LNCaP clone FGC (cell line): ENCODE measurements at regions not wholly inside any gene's neighbourhood (a gene's known extent, or its start where the extent isn't known, plus 50 kb on each side); places are given as distances from the start of the nearest gene placed in this dataset.

Experiments used
- DNase-seq: peaks from one replicate; pipeline ENCODE4 v3.0.0-alpha.2; 2011; ENCODE audit warnings: low read depth
- H3K4me3 ChIP-seq: 2 replicates; pipeline ENCODE4 v1.5.1; 2011; ENCODE audit warnings: mild to moderate bottlenecking, low read depth, low read length, control low read depth
- TF ChIP-seq, protein P1 (sequence below): IDR thresholded peaks from 2 replicates; pipeline ENCODE4 v1.5.1; 2012; ENCODE audit warnings: mild to moderate bottlenecking; ENCODE audit not compliant: control insufficient read depth, insufficient read depth; ENCODE audit errors: extremely low read depth

DNA sequence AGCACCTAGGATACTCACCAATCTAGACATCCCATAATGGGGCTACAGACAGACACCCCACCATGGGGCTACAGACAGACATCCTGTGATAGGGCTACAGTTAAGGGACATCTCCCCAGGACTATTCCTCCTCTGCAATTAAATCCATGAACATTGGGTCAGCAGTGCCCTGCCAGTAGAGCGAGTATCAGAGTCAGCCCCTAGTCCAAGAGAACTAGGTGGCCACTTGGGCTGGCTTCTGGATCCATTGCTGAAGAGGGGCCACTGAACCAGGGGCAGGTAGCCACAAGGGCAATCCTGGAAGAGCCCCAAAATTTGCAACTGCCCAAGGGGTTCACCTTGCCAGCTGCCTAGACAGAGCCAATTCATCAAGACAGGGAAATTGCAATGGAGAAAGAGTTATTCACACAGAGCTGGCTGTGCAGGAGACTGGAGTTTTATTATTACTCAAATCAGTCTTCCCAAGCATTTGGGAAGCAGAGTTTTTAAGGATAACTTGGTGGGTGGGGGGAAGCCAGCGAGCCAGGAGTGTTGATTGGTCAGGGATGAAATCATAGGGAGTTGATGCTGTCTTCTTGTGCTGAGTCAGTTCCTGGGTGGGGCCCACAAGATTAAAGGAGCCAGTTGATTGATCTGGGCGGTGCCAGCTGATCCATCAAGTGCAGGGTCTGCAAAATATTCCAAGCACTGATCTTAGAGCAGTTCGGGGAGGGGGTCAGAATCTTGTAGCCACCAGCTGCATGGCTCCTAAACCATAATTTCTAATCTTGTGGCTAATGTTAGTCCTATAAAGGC is 170.2 kb upstream of the SMAD3 start:
- TF ChIP-seq, protein P1, sequence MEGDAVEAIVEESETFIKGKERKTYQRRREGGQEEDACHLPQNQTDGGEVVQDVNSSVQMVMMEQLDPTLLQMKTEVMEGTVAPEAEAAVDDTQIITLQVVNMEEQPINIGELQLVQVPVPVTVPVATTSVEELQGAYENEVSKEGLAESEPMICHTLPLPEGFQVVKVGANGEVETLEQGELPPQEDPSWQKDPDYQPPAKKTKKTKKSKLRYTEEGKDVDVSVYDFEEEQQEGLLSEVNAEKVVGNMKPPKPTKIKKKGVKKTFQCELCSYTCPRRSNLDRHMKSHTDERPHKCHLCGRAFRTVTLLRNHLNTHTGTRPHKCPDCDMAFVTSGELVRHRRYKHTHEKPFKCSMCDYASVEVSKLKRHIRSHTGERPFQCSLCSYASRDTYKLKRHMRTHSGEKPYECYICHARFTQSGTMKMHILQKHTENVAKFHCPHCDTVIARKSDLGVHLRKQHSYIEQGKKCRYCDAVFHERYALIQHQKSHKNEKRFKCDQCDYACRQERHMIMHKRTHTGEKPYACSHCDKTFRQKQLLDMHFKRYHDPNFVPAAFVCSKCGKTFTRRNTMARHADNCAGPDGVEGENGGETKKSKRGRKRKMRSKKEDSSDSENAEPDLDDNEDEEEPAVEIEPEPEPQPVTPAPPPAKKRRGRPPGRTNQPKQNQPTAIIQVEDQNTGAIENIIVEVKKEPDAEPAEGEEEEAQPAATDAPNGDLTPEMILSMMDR: no peak
- DNase-seq: no peak
- no peak overlapping the region for H3K4me3 ChIP-seq

DNA sequence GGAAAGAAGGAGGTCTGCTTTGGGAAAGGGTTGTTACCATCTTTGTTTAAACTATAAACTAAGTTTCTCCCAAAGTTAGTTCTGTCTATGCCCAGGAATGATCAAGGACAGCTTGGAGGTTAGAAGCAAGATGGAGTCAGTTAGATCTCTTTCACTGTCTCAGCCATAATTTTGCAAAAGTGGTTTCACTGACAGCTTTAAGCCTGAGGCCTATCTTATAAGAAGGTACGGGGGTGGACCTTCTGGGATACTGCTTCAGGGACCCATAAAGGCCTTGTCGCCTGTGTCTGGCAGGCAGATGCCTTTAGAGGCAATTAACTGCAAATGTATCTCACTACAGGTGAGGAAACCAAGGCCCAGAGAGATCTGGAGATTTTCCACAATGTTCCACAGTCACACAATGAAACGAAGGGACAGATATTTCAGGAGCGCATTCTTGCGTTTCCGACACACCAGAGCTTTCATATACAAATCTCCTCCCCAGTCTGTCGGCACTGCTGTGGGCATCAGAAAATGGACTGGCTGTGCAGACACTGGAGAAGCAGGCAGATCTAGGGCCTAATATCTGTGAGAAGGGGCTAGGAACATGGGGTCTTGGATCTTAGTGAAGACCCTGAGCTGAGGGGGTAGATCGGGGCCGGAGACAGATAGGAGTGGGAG is 169.5 kb upstream of the SMAD3 start:
- DNase-seq: no peak
- TF ChIP-seq, protein P1: no peak
- no peak overlapping the region for H3K4me3 ChIP-seq

DNA sequence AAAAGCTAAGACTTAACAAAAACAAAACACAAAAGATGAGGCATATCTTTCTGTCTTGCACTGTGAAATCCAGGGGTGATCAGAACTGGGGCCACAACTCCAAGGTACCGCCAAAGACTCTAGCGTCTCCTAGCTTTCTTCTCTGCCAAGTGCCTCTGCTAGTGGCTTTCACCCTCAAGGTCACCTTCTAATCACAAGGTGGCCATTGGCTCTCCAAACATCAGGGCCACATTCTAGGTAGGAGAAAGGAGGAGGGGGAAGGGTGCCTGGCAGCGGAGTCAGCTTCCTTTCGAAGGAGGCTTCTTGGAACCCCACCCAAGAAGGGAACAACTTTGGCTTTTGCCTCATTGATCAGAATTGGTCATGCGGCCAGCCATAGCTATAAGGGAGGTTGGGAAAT is 168.8 kb upstream of the SMAD3 start:
- TF ChIP-seq, protein P1: no peak
- no peak for DNase-seq
- no peak overlapping the region for H3K4me3 ChIP-seq

DNA sequence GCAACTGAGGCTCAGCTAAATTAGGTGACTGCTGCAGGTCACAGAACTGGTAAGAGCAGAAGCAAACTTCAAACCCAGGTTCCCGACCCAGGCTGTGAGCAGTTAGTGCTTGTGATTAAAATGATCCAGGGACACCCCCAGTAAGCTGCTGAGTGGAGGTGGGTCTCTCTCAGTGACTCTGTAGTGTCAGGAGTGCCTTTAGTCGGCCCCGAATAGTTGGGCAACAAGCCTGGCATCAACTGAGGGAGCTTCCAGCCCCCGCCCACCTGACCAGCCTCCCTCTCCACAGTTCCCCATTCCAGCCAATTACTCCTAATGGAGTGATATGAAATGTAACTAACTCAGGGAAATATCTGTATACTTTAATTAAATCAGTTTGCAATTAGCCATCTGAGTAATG is 168.0 kb upstream of the SMAD3 start:
- no peak for DNase-seq

DNA sequence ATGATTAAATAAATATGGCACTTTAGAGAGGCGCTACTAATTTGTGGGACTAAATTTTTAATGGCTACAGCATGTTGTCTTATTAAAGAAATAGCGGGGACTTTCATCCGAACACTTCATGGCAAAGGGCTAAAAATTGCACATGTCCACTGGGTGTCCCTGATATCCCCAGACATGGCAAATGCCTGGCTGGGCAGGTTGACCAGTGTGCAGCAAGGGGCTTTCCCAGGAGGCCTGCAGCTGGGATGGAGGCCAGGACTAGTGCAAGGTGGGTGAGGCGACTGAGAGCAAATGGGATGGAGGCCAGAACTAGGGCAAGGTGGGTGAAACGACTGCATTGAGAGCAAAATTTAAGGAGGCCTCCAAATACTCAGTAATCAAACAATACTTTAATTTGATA is 167.4 kb upstream of the SMAD3 start:
- no peak for DNase-seq
- TF ChIP-seq, protein P1: no peak
- H3K4me3 ChIP-seq: no peak overlapping the region

More for the DNA sequence above, 168.0 kb upstream of the SMAD3 start:
- no peak overlapping the region for H3K4me3 ChIP-seq
- TF ChIP-seq, protein P1: no peak

DNA sequence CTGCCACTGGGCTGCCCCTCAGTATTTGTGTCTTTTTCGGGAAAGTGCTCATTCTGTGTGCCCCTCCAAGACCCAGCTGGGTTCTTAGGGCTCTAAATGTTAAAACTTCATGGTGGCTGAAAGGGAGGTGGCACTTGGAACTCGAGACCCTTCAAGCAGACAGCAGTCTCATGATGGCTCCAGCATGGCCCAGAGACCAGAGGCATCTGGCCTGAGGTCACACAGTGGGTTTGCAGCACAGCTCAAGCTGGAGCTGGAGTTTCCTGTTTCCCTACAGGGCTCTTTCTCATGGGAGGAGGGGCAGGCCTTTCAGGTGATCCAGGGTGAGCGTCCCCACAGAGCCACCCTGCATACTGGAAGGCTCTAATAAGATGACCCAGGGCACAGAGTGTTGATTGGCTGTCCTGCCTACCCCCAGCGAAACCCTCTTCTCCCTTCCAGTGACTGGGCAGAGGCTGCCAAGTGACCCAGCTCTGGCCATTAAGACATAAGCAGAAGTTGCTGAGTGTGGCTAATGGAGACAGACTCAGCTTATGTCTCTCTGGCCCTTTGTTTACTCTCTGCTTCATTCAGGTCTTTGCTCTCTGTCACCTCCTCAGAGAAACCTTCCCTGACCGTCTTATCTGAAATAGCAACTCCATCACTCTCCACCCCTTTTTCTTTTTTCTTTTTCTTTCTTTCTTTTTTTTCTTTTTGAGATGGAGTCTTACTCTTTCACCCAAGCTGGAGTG is 166.6 kb upstream of the SMAD3 start:
- no peak for DNase-seq
- H3K4me3 ChIP-seq: no peak overlapping the region
- TF ChIP-seq, protein P1: no peak
